ENCODE measurements at regions not wholly inside any gene's neighbourhood (a gene's known extent, or its start where the extent isn't known, plus 50 kb on each side); places are given as distances from the start of the nearest gene placed in this dataset.

- TF ChIP-seq EZH2 (IDR thresholded peaks at IDR 0.05; ENCODE audit: insufficient read depth, poor library complexity, severe bottlenecking) = no peak
- no peak for TF ChIP-seq EZH2phosphoT487 (IDR thresholded peaks at IDR 0.05; ENCODE audit: insufficient read depth, low read depth)
Observed at GRCh38 chr11:33976495-33977199, 74.9 kb upstream of the CAPRIN1 start.
